Astrocyte (in vitro differentiated cells and primary cell): ENCODE measurements at regions not wholly inside any gene's neighbourhood (a gene's known extent, or its start where the extent isn't known, plus 50 kb on each side); places are given as distances from the start of the nearest gene placed in this dataset.

ENCODE experiments used
- DNase-seq: peaks from one replicate; pipeline ENCODE4 v3.0.0-alpha.2; 2010; ENCODE audit warnings: low read depth
- FAIRE-seq: peaks from 2 replicates; lab custom pipeline; 2011; peaks lifted over from hg19 to GRCh38; lab: Jason Lieb, UNC
- H2AFZ ChIP-seq: 2 replicates; pipeline ENCODE4 v1.6.0; 2012; ENCODE audit warnings: low read depth, low read length, inconsistent platforms
- H3K27ac ChIP-seq: 2 replicates; pipeline ENCODE4 v1.5.1; 2011; ENCODE audit warnings: low read depth, low read length, inconsistent platforms
- H3K27me3 ChIP-seq: 2 replicates; pipeline ENCODE4 v1.6.0; 2011; ENCODE audit warnings: low read length, inconsistent platforms; ENCODE audit not compliant: insufficient read depth
- H3K36me3 ChIP-seq: 2 replicates; pipeline ENCODE4 v1.5.1; 2011; ENCODE audit warnings: low read length, inconsistent platforms; ENCODE audit not compliant: insufficient read depth
- H3K4me1 ChIP-seq: 2 replicates; pipeline ENCODE4 v1.5.1; 2011; ENCODE audit warnings: low read length, inconsistent platforms; ENCODE audit not compliant: insufficient read depth
- H3K4me2 ChIP-seq: 2 replicates; pipeline ENCODE4 v1.6.0; 2012; ENCODE audit warnings: low read length, inconsistent platforms
- H3K4me3 ChIP-seq: 2 replicates; pipeline ENCODE4 v1.5.1; 2011; ENCODE audit warnings: low read depth, mild to moderate bottlenecking, low read length, inconsistent platforms; ENCODE audit not compliant: insufficient read depth
- H3K79me2 ChIP-seq: 2 replicates; pipeline ENCODE4 v1.6.0; 2012; ENCODE audit warnings: mild to moderate bottlenecking, low read length, inconsistent platforms; ENCODE audit not compliant: insufficient read depth
- H3K9ac ChIP-seq: 2 replicates; pipeline ENCODE4 v1.6.0; 2012; ENCODE audit warnings: mild to moderate bottlenecking, low read length, inconsistent platforms
- H3K9me3 ChIP-seq: 2 replicates; pipeline ENCODE4 v1.5.1; 2012; ENCODE audit warnings: low read depth, mild to moderate bottlenecking, low read length, inconsistent platforms; ENCODE audit not compliant: insufficient read depth
- H4K20me1 ChIP-seq: 2 replicates; pipeline ENCODE4 v1.6.0; 2012; ENCODE audit warnings: low read length, inconsistent platforms; ENCODE audit not compliant: insufficient read depth
- H3K27ac Mint-ChIP-seq: one replicate; pipeline ENCODE4 v1.8.0; 2021; ENCODE audit warnings: mild to moderate bottlenecking, mixed read lengths; ENCODE audit not compliant: unreplicated experiment
- H3K27me3 Mint-ChIP-seq: one replicate; pipeline ENCODE4 v1.8.0; 2021; ENCODE audit warnings: low read depth, mixed read lengths; ENCODE audit not compliant: unreplicated experiment
- H3K36me3 Mint-ChIP-seq: one replicate; pipeline ENCODE4 v1.8.0; 2021; ENCODE audit warnings: low read depth, mixed read lengths; ENCODE audit not compliant: unreplicated experiment
- H3K4me1 Mint-ChIP-seq: one replicate; pipeline ENCODE4 v1.8.0; 2021; ENCODE audit warnings: low read depth, mixed read lengths; ENCODE audit not compliant: unreplicated experiment
- H3K4me3 Mint-ChIP-seq: one replicate; pipeline ENCODE4 v1.8.0; 2021; ENCODE audit warnings: mild to moderate bottlenecking, moderate library complexity, mixed read lengths; ENCODE audit not compliant: unreplicated experiment
- H3K9me3 Mint-ChIP-seq: one replicate; pipeline ENCODE4 v1.8.0; 2021; ENCODE audit warnings: mild to moderate bottlenecking, mixed read lengths; ENCODE audit not compliant: unreplicated experiment
- CTCF ChIP-seq: IDR thresholded peaks from 2 replicates; pipeline ENCODE4 v1.5.1; 2011; ENCODE audit warnings: low read depth, mild to moderate bottlenecking, inconsistent platforms, low read length, moderate library complexity; ENCODE audit not compliant: insufficient read depth
- EZH2 ChIP-seq: IDR thresholded peaks from 2 replicates; pipeline ENCODE4 v1.6.1; 2012; ENCODE audit warnings: mild to moderate bottlenecking, low read length, inconsistent platforms; ENCODE audit not compliant: insufficient read depth

- H4K20me1 ChIP-seq: no peaks in the 10 kb centered on the region
- TF ChIP-seq EZH2 (no peak), CTCF (no peak)
- H3K36me3 Mint-ChIP-seq: no peaks in the 10 kb centered on the region
- no peak overlapping the region for H3K27ac Mint-ChIP-seq
- FAIRE-seq (no peak), DNase-seq (no peak)
- H3K4me2 ChIP-seq: no peak overlapping the region
- no peaks in the 10 kb centered on the region for H3K4me1 Mint-ChIP-seq
- H3K4me3 Mint-ChIP-seq: no peak overlapping the region
- peaks cover 24% of the 10 kb centered on the region for H3K9me3 ChIP-seq
- no peaks in the 10 kb centered on the region for H3K79me2 ChIP-seq
- H2AFZ ChIP-seq: no peak overlapping the region
- H3K9me3 Mint-ChIP-seq: peaks cover 3% of the 10 kb centered on the region
- no peaks in the 10 kb centered on the region for H3K4me1 ChIP-seq
- no peak overlapping the region for H3K4me3 ChIP-seq
- no peaks in the 10 kb centered on the region for H3K36me3 ChIP-seq
- H3K9ac ChIP-seq: no peak overlapping the region
- H3K27me3 Mint-ChIP-seq: peaks cover 6% of the 10 kb centered on the region
- H3K27ac ChIP-seq: no peak overlapping the region
- no peaks in the 10 kb centered on the region for H3K27me3 ChIP-seq
These were observed 581.2 kb upstream of the MGMT start for GRCh38 chr10:128885573-128886555.

DNA sequence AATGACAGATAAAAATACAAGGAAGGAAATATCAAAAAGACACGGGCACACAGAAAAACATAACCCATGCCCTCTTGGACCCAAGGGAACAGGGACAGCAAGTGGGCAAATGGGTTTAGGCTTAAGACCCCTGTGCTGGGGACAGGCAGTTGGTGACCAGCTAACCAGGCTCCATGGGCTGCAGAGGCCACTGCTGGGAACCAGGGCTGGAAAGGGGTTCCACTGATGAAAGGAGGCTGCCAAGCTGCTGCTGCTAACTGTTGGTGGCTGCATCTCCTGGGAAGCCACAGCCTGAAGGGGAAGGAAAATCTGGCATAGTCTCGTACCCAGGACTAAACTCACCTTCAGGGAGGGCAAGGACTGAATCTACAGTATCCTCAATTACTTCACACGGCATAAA lies 579.2 kb upstream of the MGMT start:
- Histone ChIP-seq H3K4me2 (no peak overlapping the region), H3K4me1 (no peaks in the 10 kb centered on the region), H2AFZ (no peak overlapping the region), H3K9me3 (peaks cover 20% of the 10 kb centered on the region), H3K36me3 (no peaks in the 10 kb centered on the region), H4K20me1 (no peaks in the 10 kb centered on the region), H3K27ac (no peak overlapping the region), H3K4me3 (no peak overlapping the region), H3K27me3 (no peaks in the 10 kb centered on the region), H3K9ac (no peak overlapping the region), H3K79me2 (no peaks in the 10 kb centered on the region)
- H3K4me3 Mint-ChIP-seq: no peak overlapping the region
- H3K27me3 Mint-ChIP-seq: peaks cover 1% of the 10 kb centered on the region
- no peaks in the 10 kb centered on the region for H3K4me1 Mint-ChIP-seq
- DNase-seq: no peak
- TF ChIP-seq EZH2: no peak
- no peak for TF ChIP-seq CTCF
- H3K9me3 Mint-ChIP-seq: peaks cover 3% of the 10 kb centered on the region
- H3K36me3 Mint-ChIP-seq: no peaks in the 10 kb centered on the region
- FAIRE-seq: no peak
- H3K27ac Mint-ChIP-seq: no peak overlapping the region

DNA sequence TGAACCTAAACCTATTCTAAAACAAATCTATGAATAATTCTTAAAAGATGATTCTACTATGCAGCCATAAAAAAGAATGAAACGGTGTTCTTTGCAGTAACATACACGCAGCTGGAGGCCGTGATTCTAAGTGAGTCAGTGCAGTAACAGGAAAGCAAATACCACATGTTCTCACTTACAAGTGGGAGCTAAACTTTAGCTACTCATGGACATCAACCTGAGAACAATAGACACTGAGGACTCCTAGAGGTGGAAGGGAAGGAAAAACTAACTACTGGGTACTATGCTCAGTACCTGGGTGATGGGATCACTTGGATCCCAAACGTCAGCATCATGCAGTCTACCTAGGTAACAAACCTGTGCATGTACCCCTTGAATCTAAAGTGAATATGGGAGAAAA lies 575.0 kb upstream of the MGMT start:
- Histone ChIP-seq H3K4me2 (no peak overlapping the region), H3K9me3 (peaks cover 6% of the 10 kb centered on the region), H2AFZ (no peak overlapping the region), H3K4me1 (no peaks in the 10 kb centered on the region), H3K9ac (no peak overlapping the region), H3K36me3 (no peaks in the 10 kb centered on the region), H3K79me2 (no peaks in the 10 kb centered on the region), H3K27ac (no peak overlapping the region), H3K27me3 (no peaks in the 10 kb centered on the region), H3K4me3 (no peak overlapping the region), H4K20me1 (no peaks in the 10 kb centered on the region)
- no peaks in the 10 kb centered on the region for H3K4me1 Mint-ChIP-seq
- no peaks in the 10 kb centered on the region for H3K36me3 Mint-ChIP-seq
- no peak for DNase-seq
- no peak overlapping the region for H3K27ac Mint-ChIP-seq
- peaks cover 4% of the 10 kb centered on the region for H3K9me3 Mint-ChIP-seq
- H3K4me3 Mint-ChIP-seq: no peak overlapping the region
- H3K27me3 Mint-ChIP-seq: peaks cover 1% of the 10 kb centered on the region
- TF ChIP-seq EZH2 (no peak), CTCF (no peak)
- no peak for FAIRE-seq
